GM20431 (cell line): ENCODE measurements at regions not wholly inside any gene's neighbourhood (a gene's known extent, or its start where the extent isn't known, plus 50 kb on each side); places are given as distances from the start of the nearest gene placed in this dataset.
"Not testable (repeated sequence)": the region's sequence is repeated elsewhere in the genome, so short reads cannot be mapped to it uniquely, and the experiment has no call there.

Experiments used
- in situ Hi-C: fragments of 300-500 bp; cut with MseI, MboI; formaldehyde crosslinking; loops from one replicate; pipeline ENCODE4 v1.15.0; 2020; ENCODE audit warnings: low sequenced_read_pairs; ENCODE audit not compliant: unreplicated experiment

DNA sequence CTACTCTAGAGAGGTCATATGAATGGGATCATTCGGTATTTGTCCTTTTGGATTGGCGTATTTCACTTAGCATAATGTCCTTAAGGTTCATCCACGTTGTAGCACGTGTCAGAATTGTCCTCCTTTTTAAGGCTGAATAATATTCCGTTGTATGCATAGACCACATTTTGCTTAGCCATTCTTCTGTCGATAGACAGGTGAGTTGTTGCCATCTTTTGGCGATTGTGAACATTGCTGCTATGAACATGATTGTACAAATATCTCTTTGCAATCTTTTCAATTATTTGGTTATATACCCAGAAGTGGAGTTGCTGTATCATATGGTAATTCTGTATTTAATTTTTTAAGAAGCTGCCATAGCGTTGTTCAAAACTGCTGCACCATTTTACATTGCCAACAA is 52.4 kb upstream of the GOLGA8J start:
- in situ Hi-C loops: no loop called here

DNA sequence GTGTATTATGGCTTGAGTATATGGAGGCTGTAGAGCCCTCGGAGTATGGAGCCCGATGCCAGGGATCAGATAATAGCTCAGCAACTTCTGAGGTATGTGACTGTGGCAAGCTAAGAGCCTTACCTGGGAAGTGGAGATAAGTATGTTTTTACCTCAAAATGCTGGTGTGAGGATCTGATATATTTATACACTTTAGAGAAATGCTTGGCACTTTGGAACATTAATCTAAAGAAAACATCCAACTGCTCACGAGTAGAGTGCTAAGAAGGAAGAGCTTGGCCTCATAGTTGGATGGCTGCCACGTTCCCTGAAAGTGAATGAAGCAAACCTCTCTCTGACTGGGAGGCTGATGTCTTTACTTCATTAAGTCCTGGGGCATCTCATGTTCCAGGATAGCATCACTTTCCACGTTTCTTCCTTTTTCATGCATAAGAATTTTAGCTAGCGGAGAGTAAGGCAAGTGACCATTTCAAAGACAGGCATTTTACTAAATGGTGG is 58.9 kb upstream of the GOLGA8J start:
- in situ Hi-C loops: no loop called here

DNA sequence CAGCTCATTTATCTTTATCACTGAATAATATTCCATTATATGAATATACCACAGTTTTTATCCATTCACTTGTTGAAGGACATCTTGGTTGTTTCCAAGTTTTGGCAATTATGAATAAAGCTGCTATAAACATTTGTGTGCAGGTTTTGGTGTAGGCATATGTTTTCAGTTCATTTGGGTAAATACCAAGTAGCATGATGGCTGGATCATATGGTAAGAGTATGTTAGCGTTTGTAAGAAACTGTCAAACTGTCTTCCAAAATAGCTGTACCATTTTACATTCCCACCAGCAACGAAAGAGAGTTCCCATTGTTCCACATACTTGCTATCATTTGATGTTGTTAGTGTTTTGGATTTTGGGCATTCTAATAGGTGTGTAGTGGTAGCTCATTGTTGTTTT is 72.0 kb upstream of the GOLGA8J start:
- in situ Hi-C loops: no loop called here

DNA sequence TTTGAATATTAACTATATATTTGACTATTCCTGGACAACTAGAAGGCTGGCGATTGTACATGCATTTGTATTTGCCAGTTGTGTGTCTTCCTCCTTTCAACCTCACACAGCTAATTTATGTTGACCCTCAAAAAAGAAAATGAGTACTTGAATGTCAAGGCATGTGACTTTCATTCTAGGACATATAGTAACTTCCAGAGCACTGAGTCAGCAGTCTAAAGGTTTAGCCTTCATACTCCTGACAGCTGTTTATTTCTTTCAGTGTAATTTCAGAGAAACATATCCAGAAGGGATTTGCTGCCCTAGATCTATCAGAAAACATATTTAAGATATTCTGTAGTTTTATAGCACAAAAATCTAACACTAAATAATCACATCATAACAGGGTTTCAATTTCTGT is 74.6 kb upstream of the GOLGA8J start:
- in situ Hi-C loops: no loop called here

DNA sequence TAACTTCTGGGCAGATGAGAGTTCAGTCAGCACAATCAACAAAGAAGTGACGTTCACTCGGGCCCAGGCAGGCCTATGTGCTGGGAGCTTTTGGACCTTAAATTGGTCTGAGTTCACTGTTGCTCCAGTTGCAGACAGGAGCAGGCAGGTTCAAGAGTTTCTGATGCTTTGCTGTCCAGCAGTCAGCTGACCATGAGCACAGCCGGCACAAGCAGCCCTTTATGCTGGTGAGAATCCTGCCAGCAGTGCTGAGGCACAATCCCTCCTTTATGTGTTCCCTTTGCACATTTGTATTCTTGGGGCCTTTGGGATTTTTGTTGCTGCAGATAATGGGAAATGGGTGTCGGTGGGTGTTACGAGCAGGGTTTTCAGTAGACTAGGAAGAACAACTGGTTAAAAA is 81.2 kb upstream of the GOLGA8J start:
- in situ Hi-C loops: no loop called here

DNA sequence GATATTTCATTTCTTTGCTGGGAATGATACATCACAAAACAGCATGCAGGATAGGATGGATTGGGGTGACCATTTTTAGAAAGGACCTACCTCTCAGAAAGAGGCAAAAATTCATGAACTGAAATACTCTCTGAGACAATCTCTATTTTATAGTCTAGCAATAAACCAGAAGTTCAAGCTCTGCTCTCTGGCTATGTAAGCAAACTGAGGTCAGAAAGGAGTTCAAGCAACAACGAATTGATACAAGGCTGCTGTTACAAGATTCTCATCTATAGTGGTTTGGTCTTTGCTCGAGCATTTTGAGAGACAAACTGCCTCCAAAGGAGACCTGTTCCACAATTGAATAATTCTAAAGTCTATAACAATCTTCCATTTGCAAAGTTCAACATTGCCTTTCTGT is 84.7 kb upstream of the GOLGA8J start:
- in situ Hi-C loops: no loop called here

DNA sequence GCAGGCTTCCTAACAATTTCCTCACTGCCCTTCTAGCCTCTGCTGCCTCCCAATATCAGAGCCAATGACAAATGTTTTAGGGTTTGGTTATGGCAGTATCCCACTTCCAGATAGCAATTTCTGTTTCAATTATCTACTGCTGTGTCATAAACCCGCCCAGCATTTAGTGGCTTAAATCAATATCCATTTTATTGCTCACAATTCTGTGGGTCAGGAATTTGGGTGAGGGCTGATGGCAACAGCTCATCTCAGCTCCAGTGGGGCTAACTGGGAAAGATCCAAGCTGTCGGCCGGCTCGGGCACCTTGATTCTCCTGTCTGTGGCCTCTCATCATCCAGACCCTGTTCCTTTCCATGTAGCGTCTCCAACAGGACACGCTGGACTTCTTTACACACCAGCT is 85.3 kb upstream of the GOLGA8J start:
- in situ Hi-C loops: no loop called here

DNA sequence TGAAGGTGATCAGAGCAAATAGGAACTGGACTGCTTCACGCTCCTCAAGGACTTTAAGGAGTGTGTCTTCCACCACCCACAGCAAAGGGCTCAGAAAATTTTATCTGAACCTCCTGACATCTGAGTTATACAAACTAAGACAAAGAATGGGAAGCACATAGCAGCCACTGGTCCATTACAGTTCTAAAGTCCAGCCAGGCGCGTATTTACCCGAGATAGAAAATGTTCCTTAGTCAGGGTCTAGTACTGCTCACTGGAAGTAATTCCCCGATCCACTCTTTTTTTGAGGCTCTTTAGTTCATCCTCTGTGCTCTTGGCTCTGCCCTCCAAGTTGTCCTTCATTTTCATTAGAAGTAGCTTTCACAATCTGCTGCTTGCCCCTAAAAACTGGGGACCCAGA is 88.5 kb upstream of the GOLGA8J start:
- in situ Hi-C loops: no loop called here

DNA sequence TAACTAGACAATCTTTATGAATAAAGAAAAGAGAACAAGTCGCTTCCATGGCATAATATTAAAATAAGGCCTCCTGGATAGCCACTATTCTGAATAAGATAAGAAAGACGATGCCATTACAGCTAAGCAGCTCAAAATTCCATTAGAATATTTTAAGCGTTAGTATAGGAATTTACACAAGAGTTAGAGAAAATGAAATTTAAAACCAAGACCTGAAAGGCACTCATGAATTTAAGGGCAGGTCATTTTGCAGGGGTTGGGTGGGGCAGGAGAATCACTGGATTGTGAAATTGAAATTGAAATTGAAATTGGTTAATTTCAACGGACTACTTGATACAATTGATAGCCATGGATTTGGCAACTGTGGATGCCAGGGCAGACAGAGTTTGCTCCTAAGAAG is 91.8 kb upstream of the GOLGA8J start:
- in situ Hi-C loops: no loop called here

DNA sequence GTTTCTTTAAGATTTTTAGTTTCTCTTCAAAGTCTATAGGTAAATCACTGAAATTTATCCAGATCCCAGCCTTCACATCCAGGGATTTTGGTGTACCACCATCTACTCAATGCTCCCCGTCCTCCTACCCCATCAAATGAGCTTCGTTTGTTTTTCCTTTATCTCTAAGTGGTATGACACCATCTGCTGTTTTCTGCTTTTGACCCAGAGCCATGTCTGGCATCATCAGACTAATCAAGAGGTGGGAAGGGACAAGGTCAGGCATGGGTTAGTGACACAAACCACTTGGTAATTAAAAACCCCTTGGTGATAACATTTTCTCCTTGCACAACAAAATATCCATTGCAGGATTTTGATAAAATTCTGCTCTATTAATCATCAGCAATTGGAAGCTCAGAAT is 92.7 kb upstream of the GOLGA8J start:
- in situ Hi-C loops: no loop called here

DNA sequence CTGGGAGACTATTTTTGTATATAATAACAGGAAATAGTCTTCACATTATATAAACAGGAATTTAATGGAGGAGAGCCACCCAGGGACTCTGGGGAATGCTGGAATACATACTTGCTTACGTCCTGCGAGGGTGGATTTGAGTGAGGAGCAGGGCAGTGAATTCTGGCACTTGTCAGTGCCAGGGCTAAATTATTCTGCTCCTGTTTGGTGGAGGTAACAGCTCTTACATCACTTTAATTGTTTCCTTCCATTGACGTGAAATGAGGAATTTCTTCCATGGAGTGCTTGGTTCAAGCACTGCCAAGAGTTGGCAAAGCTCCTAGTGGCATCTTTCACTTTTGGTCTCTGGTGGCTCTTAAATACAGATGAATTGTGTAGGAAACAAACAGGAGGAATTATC is 94.1 kb upstream of the GOLGA8J start:
- in situ Hi-C loops: no loop called here

DNA sequence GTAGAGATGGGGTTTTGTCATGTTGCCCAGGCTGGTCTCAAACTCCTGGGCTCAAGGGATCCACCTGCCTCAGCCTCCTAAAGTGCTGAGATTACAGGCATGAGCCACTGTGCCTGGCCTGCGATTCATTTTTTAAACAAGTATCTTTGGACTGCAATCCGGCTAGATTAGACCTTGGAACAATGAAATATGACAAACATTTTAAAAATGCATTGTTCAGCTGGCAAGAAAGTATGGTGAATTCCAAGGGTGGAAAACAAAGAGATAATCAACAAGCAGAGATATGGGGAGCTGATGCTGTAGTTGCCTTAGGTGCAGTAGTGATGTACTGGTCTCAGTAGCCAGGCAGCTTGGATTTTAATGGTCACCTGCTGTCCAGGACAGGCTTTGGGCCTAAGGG is 95.8 kb upstream of the GOLGA8J start:
- in situ Hi-C loops: no loop called here

DNA sequence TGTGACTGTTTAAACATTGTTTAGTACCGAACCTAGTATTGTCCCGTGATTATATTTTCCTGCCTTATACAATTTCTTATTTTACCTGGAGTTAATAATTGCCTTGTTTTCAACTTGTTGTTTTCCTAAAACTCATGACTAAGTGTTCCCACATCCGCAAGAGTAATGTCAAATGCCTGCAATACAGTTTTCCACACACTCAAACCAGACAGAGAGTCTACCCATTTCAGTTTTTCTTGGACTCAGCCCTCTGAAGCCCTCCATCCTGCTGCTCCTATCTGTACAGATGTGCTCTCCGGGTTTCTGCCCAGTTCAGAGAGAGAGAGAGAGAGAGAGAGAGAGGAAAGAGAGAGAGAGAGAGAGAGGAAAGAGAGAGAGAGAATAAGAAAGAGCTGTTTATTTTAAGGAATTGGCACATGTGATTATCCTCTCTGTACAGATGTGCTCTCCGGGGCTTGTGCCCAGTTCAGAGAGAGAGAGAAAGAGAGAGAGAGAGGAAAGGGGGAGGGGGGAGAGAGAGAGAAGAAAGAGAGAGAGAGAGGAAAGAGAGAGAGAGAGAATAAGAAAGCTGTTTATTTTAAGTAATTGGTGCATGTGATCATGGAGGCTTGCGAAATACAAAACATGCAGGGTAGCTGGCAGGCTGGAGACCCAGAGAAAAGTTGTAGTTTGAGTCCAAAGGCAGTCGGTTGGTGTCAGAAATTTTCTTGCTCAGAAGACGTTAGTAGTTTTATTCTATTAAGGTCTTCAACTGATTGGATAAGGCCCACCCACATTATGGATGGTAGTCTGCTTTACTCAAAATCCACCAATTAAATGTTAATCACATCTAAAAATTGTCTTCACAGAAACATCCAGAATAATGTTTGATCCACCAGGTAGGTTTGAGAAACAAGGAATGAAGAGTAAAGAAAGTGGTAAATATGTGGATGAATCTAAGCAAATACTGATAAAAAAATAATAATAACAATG is 104.1 kb upstream of the GOLGA8J start:
- in situ Hi-C loops: no loop called here

DNA sequence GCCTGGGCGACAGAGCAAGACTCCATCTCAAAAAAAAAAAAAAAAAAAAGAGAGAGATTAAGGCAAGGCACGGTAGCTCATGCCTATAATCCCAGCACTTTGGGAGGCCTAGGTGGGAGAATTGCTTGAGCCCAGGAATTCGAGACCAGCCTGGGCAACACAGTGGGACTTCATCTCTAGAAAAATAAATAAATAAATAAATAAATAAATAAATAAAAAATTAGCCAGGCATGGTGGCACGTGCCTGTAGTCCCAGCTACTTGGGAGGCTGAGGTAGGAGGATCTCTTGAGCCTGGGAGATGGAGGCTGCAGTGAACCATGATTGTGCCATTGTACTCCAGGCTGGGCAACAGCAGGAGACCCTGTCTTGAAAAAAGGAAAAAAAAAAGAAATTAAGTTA is 108.7 kb upstream of the GOLGA8J start:
- in situ Hi-C loops: not testable (repeated sequence)

DNA sequence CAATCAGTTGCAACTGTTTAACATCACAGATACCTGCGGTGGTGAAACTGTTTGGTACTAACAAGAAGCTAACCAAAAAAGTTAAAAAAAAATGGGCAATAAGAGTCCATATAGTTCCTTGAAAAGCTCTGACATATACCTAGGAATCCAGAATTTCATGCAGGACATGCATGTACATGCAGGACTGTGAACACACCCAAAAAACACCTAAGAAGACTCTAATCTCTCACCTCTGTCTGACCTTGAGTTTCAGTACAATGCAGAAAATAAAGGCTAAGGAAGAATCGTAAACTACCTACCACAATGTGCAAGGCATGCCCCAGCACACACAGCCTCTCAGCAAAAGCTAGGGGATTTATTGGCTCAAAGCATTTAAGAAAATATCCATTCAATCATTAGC is 110.7 kb upstream of the GOLGA8J start:
- in situ Hi-C loops: no loop called here

DNA sequence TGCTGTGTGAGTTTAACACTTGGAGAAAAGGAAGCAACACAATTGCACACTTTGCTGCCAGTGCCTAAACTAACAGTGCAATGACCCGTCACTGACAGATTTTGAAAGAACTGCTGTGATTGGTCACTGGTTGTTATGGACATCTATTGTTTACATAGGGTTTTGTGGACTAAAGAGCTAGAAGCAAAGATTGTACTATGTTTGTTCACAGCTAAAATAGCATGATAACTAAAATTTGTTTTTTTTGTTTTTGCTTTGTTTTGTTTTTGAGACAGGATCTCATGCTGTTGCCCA is 112.4 kb upstream of the GOLGA8J start:
- in situ Hi-C loops: no loop called here

DNA sequence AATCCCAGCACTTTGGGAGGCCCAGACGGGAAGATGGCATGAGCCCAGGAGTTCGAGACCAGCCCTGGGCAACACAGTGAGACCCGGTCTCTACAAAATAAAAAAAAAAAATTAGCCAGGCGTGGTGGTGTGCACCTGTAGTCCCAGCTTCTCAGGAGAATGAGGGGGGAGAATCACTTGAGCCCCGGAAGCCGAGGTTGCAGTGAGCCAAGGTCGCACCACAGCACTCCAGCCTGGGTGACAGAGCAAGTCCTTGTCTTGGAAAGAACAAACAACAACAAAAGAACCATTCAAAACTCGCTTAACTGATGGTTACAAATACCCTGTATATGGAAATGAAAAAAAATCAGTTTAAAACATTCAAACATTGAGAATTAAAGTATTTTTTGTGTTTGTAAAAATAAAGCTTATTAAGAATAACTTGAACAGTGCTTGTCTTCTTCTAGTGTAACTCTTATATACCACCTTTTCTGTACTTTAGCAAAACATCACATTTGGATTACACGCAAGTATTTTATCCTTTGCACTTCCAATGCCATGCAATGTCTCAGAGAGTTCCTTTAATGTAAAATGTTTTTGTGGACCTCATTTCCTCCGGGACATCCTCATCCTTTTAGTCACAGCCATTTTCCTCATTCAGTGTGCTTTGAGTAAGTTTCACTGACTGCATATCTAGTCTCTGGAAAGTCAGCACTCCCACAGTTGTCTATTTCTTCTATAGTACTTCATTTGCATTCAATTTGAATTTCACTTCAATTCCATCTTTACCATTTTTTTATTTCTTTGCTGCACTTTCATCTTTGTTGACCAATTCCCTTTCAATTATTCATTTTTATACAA is 113.0 kb upstream of the GOLGA8J start:
- in situ Hi-C loops: no loop called here

DNA sequence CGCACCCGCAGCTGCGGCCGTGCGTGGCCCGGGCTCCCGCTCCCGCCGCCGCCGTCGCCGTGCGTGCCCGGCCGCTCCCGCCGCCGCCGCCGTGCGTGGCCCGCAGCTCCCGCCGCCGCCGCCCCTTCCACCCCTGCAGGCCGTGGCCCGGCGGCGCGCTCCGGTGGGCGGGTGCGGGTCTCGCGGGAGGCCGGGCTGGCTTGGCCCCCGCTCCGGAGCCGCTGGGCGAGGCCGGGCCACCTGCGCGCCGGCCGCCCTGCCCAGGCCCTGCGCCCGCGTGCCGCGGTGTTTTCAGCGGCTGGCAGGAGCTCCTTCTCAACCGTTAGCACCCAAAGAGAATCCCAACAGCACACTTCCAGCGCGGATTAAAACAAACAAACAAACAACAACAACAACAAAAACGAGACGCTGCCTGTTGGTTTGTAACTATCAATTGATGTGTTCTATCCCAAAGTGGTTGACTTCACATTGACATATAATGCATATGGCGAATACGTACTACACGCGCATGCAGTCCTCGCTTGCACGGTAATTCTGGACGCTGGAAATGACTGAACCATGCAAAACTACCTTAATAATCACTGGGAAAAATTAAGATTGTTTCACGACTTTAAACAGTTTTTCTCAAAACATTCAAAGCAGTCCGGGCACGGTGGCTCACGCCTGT is 113.7 kb upstream of the GOLGA8J start:
- in situ Hi-C loops: no loop called here

DNA sequence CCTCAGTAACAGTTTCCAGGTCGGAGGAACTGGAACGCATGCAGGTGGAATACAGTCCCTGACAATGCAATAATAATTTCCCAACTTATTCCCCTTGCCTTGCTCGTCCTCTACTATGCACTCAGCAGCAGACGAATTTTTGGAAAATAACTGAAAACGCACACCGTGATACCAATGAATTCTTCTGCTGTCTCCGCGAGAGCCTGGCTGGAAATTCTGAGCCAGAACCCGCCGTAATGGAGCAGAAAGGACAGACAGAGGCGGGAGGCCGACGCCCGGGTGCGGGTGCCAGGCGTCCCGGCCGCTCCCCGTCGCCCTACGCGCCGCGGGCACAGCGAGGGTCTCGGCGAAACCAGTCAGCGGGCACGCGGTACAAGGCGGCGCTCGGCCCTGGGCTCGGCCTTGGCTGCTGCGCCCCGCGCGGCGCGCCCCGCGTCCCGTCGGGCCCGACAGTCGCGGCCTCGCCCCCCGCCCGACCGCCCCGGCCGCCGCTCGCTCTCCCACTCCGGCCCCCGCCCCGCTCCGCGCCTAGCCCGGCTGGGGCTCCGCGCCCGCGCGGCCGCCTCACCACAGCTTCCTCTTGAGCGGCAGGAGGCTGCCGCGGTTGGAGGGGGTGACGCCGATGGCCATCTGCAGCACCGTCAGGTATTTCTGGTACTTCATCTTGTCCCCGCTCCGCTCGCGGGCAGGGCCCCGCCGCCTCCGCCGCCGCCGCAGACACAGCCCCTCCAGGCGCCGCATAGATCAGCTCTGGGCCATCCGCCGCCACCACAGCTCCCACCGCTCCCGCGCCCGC is 114.5 kb upstream of the GOLGA8J start:
- in situ Hi-C loops: no loop called here

DNA sequence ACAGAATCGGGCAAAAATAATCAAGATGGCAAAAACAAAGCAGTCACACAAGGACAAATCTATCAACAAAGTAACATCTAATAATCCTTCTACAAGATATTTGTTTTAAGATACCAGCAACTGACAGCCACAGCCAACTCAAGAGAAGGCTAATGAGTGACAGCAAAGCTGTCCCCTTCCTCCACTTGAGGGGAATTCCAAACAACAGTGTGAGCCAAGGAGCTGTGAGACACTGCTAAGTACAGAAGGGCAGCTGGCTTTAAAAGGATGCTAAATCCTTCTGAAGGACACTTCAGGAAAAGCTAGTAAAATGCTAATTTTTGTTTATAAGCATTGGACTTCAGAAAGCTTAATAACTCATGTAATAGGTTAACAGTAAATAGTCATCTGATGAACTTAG is 120.3 kb upstream of the GOLGA8J start:
- in situ Hi-C loops: no loop called here
